Kidney epithelial cell (primary cell): ENCODE measurements at regions not wholly inside any gene's neighbourhood (a gene's known extent, or its start where the extent isn't known, plus 50 kb on each side); places are given as distances from the start of the nearest gene placed in this dataset.

ENCODE experiments used
- DNase-seq: peaks from one replicate; pipeline ENCODE4 v3.0.0-alpha.2; 2010; ENCODE audit warnings: low read depth
- H3K27me3 ChIP-seq: 2 replicates; pipeline ENCODE4 v1.6.0; 2011; ENCODE audit warnings: low read length; ENCODE audit not compliant: control insufficient read depth, insufficient read depth
- H3K36me3 ChIP-seq: 2 replicates; pipeline ENCODE4 v1.5.1; 2011; ENCODE audit warnings: low read length; ENCODE audit not compliant: control insufficient read depth, insufficient read depth
- H3K4me3 ChIP-seq: 2 replicates; pipeline ENCODE4 v1.5.1; 2011; ENCODE audit warnings: low read depth, mild to moderate bottlenecking, control low read depth, low read length
- CTCF ChIP-seq: IDR thresholded peaks from 2 replicates; pipeline ENCODE4 v1.5.1; 2011; ENCODE audit warnings: mild to moderate bottlenecking, moderate library complexity, low read length, control low read depth, inconsistent platforms; ENCODE audit not compliant: insufficient read depth, poor library complexity, severe bottlenecking

GRCh38 chr7:35533902-35534301, 161.0 kb downstream of the HERPUD2 start:
- Histone ChIP-seq H3K36me3 (no peaks in the 10 kb centered on the region), H3K27me3 (no peaks in the 10 kb centered on the region), H3K4me3 (no peak overlapping the region)
- DNase-seq = no peak
- no peak for TF ChIP-seq CTCF

GRCh38 chr7:35530124-35531109, 164.5 kb downstream of the HERPUD2 start:
- H3K27me3 ChIP-seq = no peaks in the 10 kb centered on the region
- TF ChIP-seq CTCF = no peak
- no peak for DNase-seq
- no peak overlapping the region for H3K4me3 ChIP-seq
- no peaks in the 10 kb centered on the region for H3K36me3 ChIP-seq

DNA sequence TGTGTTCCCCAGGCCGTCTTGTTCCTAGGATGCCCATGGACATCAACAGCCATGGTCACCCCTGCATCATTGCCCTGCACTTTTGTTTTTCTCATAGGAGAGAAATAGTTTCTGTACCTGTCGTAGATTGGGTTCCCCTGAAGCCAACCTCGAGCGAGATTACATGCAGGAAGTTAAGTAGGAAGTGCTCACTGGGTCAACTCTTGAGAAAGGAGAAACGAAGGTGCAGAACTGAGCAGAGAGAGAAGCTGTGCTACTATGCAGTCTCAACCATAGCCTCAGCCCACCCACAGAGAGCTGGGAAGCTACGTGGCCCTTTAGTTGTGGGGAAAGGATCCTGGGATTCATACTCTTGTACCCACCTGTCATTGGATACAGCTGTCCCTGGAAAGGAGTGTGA, 165.2 kb downstream of the HERPUD2 start:
- TF ChIP-seq CTCF = no peak

DNA sequence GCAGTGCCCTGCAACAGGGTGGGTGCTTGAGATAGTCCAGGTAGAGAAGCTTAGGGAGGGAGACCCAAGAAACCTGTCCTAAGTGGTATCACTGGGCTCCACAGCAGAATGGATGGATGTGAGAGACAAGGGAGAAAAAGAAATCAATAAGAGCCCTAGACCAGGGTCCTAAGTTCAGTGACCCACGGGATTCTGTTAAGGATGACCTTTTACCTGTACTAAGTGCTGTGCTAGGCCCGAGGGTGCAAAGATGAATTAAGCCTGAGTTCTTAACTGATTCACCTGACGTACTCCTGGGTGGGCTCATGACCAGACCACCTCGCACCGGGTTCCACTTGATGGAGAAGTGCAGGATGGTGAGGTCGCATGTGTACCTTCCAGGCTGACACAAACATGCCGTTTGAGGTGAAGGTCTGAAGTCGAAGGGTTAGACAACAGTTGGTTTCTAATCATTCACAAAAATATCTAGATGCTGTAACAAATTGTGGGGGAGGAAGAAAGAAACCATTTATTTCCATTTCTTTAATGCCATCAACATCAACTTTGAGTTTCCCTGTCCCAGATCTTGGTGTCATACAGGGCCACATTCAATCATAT, 166.5 kb downstream of the HERPUD2 start:
- Histone ChIP-seq H3K27me3 (no peaks in the 10 kb centered on the region), H3K4me3 (no peak overlapping the region), H3K36me3 (no peaks in the 10 kb centered on the region)
- TF ChIP-seq CTCF = no peak
- no peak for DNase-seq

More for the DNA sequence above, 165.2 kb downstream of the HERPUD2 start:
- no peak overlapping the region for H3K4me3 ChIP-seq
- H3K27me3 ChIP-seq = no peaks in the 10 kb centered on the region
- DNase-seq = no peak
- no peaks in the 10 kb centered on the region for H3K36me3 ChIP-seq

GRCh38 chr7:35526645-35527044, 168.3 kb downstream of the HERPUD2 start:
- Histone ChIP-seq H3K36me3 (no peaks in the 10 kb centered on the region), H3K27me3 (no peaks in the 10 kb centered on the region), H3K4me3 (no peak overlapping the region)
- TF ChIP-seq CTCF = no peak
- no peak for DNase-seq
